ENCODE measurements at regions not wholly inside any gene's neighbourhood (a gene's known extent, or its start where the extent isn't known, plus 50 kb on each side); places are given as distances from the start of the nearest gene placed in this dataset.
A peak's percentile ranks its signal among the peaks of the same experiment; 100 is the strongest.
"Not testable (repeated sequence)": the region's sequence is repeated elsewhere in the genome, so short reads cannot be mapped to it uniquely, and the experiment has no call there.

DNA sequence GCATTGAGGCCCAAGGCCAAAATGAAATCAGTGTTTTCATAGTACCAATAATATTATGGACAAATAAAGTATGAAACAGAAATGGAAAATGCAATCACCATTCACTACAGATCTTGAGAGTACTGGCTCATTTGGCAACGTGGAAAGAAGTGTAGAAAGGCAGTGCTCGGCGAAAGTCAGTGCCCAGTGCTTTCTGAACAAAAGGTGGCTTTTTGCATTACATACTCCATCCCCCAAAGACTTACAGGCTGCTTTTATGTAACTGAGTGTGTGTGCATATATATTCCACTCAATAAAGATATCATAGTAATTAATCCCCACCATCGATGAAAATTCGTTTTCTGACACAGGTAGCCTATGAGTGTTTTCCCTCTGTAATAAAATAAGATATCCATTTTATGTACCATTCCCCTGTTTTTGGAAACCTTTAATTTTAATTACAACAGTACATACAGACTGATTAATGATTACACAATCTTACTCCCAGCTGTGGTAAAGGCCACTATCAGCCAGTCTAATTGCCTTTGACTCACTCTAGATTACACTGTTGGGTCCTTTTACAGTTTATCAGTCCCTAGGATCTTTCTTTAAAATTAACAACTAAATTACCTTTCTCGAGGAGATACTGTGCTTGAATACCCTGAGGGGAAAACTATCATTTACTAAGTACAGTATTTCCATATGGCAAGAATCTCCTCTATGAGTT lies 65.9 kb downstream of the MAD2L1 start:
- TF ChIP-seq CTCF (IDR thresholded peaks at IDR 0.05): no peak
- Histone ChIP-seq H3K27me3 (no peaks in the 10 kb centered on the region), H3K9me3 (no peaks in the 10 kb centered on the region), H3K4me1 (no peaks in the 10 kb centered on the region), H3K36me3 (no peaks in the 10 kb centered on the region), H3K4me3 (no peak overlapping the region), H3K27ac (no peak overlapping the region)
- intact Hi-C loops (cut with DNase I): no loop called here
- no peak for FAIRE-seq
- no peak for ATAC-seq
- 74% methylated on average over 6 of the region's 6 CpGs for WGBS, 2 donors
- DNase-seq: no peak

- H3K9me3 ChIP-seq; H3K36me3 ChIP-seq; FAIRE-seq; H3K27ac ChIP-seq; H3K4me3 ChIP-seq; intact Hi-C loops (cut with DNase I); H3K4me1 ChIP-seq; H3K27me3 ChIP-seq; ATAC-seq: not testable (repeated sequence)
- WGBS, 2 donors: 90% methylated on average over 8 to 10 of the region's 10 CpGs
- peak in 1 of 6 donors; percentile 26 for DNase-seq
Observed at GRCh38 chr4:119996024-119996423, 70.6 kb downstream of the MAD2L1 start.

DNA sequence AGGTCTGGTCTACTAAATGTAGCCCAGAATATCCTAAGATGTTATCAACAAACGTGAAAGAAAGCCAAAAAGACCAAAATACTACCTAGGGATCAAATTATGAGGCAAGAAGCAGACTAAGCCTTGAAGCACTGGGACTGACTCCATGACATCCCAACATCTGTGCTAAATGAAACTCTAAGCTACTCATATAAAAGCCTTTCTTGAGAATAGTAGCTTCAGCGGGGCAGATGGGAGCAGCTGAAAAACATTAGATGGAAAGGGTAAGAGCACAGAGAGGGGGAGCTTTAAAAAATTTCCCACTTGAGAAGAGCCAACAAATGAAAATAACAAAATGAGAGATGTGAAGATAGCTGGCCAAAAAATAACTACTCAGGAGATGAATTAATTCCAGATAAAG lies 81.7 kb downstream of the MAD2L1 start:
- H3K27me3 ChIP-seq: no peaks in the 10 kb centered on the region
- no peaks in the 10 kb centered on the region for H3K4me1 ChIP-seq
- no peak for TF ChIP-seq CTCF (IDR thresholded peaks at IDR 0.05)
- no peaks in the 10 kb centered on the region for H3K36me3 ChIP-seq
- H3K27ac ChIP-seq: no peak overlapping the region
- 56 to 62% methylated on average over 2 of the region's 2 CpGs for WGBS, 2 donors
- intact Hi-C loops (cut with DNase I): no loop called here
- no peak overlapping the region for H3K4me3 ChIP-seq
- DNase-seq: no peak
- no peak for FAIRE-seq
- ATAC-seq: no peak
- H3K9me3 ChIP-seq: no peaks in the 10 kb centered on the region

DNA sequence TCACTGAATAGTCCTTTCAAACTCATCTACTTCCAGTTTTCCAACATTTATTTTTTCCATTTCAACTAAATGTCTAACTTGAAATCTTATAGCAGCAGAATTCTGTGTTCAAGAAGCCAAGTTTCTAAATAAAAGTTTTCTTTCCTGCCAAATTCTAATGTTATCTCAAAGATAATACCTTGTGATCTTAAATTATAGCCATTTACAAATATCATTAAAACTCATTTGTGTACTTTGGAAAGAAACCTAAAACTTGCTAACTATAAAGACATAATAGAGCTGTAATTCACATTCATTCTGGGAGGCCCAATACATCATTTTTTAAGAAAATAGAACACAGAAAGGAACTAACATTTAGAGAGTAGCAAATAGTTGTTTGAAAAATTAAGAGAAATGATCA lies 83.9 kb downstream of the MAD2L1 start:
- Histone ChIP-seq H3K4me1 (no peaks in the 10 kb centered on the region), H3K9me3 (no peaks in the 10 kb centered on the region), H3K27ac (no peak overlapping the region), H3K36me3 (no peaks in the 10 kb centered on the region), H3K4me3 (no peak overlapping the region), H3K27me3 (no peaks in the 10 kb centered on the region)
- ATAC-seq (no peak), DNase-seq (no peak), FAIRE-seq (no peak)
- TF ChIP-seq CTCF (IDR thresholded peaks at IDR 0.05): no peak
- intact Hi-C loops (cut with DNase I): no loop called here

DNA sequence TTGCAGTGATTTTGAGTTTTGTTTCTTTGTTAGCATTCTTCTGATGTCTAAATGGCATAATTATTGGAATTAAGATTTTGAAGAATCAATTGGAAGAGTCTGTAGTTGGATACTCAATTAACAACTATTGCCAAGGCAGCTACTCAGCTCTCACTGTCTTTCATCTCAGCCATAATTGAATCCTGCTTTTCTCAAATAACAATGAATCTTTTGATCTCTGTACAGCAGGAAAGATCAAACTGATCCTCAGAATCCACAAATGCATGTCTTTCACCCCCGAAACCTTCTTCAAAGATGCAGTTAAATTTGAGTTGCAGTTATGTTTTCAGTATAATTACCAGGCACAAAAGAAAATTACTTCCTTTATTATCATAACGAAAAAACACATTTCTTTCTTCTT lies 86.2 kb downstream of the MAD2L1 start:
- no peak for FAIRE-seq
- 83 to 84% methylated on average over 2 of the region's 2 CpGs for WGBS, 2 donors

More for the DNA sequence above, 86.2 kb downstream of the MAD2L1 start:
- Histone ChIP-seq H3K27me3 (no peaks in the 10 kb centered on the region), H3K27ac (no peak overlapping the region), H3K4me1 (no peaks in the 10 kb centered on the region), H3K36me3 (no peaks in the 10 kb centered on the region), H3K9me3 (no peaks in the 10 kb centered on the region), H3K4me3 (no peak overlapping the region)
- no peak for ATAC-seq
- TF ChIP-seq CTCF (IDR thresholded peaks at IDR 0.05): no peak
- DNase-seq: no peak
- intact Hi-C loops (cut with DNase I): no loop called here
